WI38 (cell line): ENCODE measurements at regions not wholly inside any gene's neighbourhood (a gene's known extent, or its start where the extent isn't known, plus 50 kb on each side); places are given as distances from the start of the nearest gene placed in this dataset.

Source experiments
- H3K4me3 ChIP-seq: 2 replicates; pipeline ENCODE4 v1.5.1; 2011; ENCODE audit warnings: low read depth, mild to moderate bottlenecking, control low read depth, low read length
- CTCF ChIP-seq: IDR thresholded peaks from 2 replicates; pipeline ENCODE4 v1.5.1; 2012; ENCODE audit warnings: low read depth, mild to moderate bottlenecking, control low read depth, low read length

DNA sequence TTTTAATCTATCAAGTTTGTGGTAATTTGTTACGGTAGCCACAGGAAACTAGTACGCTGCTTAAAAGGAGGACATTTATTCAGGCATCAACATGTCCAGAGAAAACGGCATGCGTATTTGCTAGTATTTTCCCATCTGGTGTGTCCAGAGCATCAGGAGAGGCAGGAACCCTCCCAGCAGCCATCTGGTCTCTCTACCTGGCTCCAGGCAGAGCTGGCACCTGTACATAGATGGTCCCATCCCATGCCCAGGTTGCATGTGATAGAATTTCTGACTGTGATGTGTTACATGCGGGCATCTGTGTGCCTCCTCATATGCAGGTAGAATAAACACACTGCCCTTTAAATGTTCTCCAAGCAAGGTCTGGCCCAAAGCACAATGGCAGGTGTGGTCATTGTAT, 57.9 kb upstream of the PAGE1 start:
- TF ChIP-seq CTCF, result no peak
- H3K4me3 ChIP-seq, result no peak overlapping the region

- TF ChIP-seq CTCF, result no peak
- H3K4me3 ChIP-seq, result no peak overlapping the region
Observed at GRCh38 chrX:49748211-49748956, 52.6 kb upstream of the PAGE1 start.

DNA sequence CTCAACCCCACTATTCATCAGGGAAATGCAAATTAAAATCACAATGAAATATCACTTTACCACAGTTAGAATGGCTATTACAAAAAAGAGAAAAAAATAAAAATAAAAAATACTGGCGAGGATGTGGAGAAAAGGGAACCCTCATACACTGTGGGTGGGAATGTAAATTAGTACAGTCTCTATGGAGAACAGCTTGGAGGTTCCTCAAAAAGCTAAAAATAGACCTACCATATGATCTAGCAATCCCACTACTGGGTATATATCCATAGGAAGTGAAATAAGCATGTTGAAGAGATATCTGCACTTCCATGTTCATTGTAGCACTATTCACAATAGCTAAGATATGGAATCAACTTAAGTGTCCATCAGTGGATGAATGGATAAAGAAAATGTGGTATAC, 50.5 kb upstream of the PAGE1 start:
- no peak for TF ChIP-seq CTCF

More for the DNA sequence above, 50.5 kb upstream of the PAGE1 start:
- no peak overlapping the region for H3K4me3 ChIP-seq
